ENCODE measurements at regions not wholly inside any gene's neighbourhood (a gene's known extent, or its start where the extent isn't known, plus 50 kb on each side); places are given as distances from the start of the nearest gene placed in this dataset.

DNA sequence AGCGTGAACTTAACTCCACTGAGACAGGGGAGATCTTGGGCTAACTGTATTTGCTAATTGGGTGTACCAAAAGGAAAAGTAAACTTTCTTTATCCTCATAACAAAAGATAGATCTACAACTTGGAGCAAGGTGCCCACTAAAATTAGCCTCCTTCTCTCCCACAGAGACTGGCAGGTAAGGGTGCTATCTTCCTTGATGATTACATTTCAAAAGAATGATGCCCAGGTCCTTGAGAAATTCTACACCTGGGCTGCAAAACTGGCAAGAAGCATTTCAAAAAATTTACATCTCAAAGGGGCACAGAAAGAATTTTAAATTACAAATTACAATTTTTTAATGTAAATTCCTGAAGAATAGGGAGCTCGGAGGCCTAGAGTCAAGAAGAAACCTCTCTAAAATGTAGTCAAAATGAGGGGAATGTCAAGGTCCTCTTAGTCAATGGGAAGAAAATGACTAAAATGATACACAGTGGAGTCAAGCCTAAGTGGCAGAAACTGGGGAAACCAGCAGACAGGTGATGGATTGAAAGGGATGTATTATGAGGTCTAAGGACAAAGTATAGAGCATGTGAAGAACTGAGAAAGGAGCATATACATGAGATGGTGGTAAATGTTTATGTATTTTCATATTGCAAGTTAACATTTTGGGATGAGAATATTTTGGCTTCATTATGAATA, 348.3 kb upstream of the TUSC1 start:
- FAIRE-seq = no peak

DNA sequence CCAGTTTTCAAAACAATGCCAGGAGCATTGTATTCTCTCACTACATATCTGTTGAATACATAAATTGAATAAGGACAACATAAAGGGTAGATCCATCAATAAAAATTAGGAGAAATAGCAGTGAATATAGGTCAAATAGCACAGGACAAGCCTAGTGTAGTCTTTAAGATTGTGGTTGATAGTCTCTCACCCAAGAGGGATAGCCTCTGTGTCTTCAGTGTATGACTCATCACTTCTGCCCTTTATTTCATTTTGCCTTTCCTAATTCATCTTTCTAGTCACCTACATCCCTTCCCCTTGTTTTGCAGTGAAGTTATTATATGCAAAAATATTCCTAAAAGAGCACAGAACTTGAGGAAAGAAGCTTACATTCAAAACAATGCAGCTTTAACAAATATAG, 335.0 kb upstream of the TUSC1 start:
- no peak for FAIRE-seq

DNA sequence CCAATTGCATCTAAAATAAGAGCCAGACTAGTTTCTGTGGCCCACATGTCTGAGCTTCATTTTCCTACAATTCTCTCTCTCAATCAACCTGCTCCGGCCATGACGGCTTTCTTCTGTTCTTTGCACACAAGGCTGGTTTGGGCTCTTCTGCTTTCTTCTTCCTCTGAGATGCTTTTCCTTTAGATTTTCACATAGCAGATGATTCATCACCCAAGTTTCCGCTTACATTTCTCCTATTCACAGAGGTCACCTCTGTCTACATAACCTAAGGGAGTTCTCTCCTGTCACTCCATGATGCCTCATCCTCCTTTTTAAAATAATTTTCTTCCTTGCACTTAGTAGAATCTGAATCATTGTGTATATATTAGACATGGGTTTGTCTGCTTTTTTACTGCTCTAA, 334.6 kb upstream of the TUSC1 start:
- no peak for FAIRE-seq

DNA sequence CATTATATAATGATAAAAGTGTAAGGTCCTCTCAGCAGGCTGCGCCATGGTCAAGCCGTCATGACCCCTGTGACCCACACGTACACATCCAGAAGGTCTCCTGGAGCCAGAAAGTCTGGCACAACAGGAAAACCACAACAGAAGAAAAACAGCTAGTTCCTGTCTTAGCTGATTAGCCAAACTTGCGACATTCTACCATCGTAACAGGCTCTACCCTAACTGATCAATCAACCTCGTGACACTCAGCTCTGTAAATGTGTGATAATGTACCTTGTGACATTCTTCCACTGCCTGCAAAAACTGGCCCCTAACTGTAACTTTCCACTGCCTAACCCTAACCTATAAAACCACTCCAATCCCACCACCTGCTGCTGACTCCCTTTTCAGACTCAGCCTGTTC, 316.4 kb upstream of the TUSC1 start:
- FAIRE-seq = no peak

DNA sequence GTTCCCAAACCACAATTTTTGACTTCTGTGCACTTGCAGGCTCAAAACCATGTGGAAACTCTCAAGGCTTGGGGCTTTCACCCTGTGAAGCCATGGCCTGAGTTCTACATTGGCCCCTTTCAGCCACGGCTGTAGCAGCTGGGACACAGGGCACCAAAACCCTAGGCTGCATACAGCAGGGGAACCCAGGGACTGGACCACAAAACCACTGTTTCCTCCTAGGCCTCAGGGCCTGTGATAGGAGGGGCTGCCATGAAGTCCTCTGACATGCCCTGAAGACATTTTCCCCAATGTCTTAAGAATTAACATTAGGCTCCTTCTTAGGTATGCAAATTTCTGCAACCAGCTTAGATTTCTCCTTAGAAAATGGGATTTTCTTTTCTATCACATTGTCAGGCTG, 312.1 kb upstream of the TUSC1 start:
- no peak for FAIRE-seq

DNA sequence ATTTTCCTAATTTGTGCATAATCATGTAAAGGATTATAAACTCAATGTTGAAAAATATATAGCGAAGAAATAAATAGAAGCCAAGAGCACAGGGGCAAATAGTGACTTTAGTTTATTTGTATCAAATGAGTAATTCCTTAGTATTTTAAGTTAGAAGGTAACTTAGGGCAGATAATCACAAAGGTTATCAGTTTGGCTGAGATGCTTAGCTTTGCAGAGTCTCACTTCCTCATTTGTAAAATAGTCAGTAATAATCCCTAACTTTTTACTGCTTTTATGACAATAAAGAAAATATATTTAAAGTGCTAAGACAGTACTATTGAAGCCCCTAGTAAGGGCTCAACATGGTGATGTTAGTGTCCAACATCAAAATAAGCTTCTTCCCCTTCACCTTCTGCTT, 297.4 kb upstream of the TUSC1 start:
- FAIRE-seq = no peak

DNA sequence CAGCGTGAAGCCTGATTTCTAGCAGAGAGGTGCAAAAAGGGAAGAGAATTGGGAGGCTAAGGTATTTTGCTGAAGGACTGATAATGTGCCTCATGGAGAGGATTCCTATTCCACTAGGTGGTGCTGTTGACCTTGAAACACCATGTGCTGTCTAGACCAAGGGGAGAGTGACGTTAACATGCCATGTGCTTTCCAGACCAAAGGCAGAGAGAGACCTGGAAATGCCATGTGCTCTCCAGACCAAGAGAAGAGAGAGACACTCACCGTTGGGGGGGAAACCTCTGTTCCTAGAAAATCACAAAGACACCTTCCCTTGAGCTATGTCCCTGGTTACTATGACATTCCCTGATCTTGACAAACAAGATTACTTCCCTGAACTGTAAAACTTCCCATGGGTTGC, 286.0 kb upstream of the TUSC1 start:
- FAIRE-seq = no peak

DNA sequence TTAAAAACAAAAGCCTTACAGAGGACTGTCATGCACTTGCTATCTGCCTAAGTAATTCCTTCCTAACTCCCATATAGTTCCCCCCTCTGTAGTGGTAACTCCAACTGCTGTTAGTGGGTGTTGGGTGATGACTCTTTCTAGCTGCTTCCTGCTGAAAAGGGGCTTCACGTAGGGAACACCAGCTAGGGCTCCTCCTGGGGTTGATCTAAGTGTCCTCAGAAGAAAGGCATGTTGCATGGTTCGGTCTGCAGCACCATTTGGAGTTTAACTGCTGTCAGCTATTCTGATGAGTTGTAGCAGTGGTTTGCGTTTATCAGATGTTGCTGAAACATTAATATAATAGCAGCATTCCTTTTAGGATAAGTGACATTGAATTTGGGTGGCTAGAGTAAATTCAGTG, 281.9 kb upstream of the TUSC1 start:
- FAIRE-seq = no peak

DNA sequence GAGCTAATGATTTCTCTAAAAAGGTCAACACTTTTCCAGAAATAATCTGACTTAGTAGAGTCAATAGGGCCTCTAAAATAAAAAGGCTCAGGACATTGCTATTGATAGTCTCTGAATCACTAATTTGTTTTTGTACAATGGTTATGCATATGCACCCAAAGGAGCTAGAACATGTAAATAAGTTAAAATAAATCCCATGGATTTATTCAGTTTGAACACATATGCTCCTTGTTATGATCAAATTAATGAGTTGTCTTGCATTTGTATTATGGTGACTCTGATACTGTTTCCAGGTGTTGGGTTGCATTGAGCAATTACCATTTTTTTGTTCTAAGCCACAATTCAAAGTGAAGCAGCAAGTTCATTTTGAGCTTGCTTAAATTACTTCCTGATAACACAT, 276.0 kb upstream of the TUSC1 start:
- FAIRE-seq = no peak

DNA sequence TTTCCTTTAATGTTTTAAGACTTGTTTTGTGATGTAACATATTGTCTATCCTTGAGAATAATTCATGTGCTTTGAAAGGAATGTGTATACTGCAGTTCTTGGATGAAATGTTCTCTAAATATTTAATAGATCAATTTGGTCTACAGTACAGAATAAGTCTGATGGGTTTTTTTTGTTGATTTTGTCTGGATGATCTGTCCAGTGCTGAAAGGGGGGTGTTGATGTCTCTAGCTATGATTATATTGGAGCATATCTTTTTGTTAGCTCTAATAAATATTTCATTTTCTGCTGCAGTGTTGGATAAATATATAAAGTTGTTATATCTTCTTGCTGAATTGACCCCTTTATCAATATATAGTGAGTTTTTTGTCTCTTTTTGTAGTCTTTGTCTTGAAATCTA, 269.9 kb upstream of the TUSC1 start:
- FAIRE-seq = no peak

DNA sequence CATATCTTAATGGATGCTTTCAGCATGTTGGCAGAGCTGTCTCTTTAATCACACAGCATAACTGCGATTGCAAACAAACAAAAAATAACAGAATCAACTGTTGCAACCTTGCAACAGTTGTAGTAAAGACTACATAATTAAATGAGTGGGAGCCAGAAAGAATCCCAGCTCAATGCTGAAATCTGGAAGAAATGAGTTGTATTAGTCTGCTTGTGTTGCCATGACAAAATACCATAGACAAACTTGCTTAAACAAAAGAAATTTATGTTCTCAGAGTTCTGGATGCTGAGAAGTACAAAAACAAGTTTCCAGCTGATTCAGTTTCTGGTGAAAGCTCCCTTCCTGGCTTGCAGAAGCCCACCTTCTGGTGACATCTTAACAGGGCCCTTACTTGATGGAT, 260.9 kb upstream of the TUSC1 start:
- FAIRE-seq = no peak

DNA sequence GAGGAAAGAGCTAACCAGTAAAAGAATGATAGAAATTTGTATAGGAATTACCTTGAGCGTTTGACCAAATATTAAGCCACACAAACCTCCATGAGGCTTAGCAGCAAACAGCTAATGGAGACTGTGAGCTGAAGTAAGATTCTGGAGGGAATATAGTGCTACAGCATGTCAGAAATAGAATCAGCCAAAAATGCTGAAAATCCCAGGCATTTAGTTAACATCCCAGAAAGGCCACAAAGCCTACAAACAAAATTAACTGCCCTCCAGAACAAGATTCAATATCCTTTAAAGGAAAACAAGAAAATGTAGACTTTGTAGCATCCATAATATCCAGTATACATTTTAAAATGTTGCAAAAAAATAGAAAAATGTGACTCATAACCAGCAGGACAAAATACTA, 257.8 kb upstream of the TUSC1 start:
- no peak for FAIRE-seq

DNA sequence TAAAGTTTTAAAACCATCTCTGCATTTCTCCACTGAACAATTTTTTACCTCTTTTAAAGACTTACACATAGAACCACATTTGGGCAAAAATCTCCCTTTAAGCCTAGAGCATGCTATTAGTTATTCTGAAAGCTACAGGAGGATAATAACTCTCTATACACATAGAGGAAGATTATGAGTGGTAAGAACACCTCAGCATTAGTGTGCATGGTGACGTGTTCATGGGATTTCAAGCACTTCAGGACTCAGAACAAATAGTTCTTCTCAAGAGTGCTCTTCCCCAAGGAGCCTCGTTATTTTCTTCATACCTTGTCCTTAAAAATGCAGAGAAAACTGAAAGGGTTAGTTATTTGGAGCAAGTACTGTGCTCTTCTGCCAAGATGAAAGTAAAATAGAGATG, 256.9 kb upstream of the TUSC1 start:
- FAIRE-seq = no peak

DNA sequence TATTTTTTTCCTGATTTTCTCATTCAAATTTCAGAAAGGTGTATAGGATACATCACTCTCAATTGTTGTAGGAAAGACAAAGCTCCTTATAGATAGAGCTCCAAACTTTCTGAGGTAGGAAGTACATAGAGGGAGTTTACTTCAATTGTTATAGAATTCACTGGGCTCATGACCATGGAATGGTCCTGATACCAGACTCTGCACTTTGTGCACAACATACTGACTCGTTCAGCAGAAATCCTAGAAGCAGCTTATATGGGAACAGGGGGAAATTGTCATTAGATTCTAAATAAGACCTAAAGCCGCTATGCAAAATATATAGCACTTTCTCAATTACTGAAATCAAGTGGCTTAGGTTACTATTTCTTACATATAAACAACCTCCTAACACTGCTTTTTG, 240.5 kb upstream of the TUSC1 start:
- no peak for FAIRE-seq

DNA sequence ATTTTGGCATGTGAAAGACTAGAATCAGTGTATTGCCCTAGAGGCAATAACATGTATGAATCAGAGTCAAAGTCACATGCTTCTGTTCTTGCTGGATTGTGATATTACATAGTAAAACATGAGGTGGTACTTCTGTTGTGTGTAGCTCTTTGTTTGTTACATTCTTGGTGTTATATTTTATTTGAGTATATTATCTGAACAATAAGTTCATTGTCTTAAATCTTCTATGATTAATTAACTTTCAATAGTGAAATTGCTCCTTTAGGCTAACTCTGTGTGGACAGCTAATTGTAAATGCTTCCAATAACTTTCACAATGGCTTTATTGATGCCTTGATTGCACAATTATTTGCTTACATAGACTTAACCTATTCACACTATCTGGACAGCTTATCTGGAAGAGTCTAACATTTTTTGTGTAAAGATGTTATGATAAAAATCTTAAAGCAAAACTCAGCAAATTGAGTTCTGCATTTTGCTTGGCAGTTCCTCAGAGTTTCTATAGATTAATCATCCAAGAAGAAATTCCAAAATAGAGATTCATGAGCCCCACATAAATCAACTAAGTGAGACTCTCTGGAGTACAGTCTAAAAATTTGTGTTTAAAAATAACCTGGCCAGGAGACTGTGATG, 239.6 kb upstream of the TUSC1 start:
- no peak for FAIRE-seq

DNA sequence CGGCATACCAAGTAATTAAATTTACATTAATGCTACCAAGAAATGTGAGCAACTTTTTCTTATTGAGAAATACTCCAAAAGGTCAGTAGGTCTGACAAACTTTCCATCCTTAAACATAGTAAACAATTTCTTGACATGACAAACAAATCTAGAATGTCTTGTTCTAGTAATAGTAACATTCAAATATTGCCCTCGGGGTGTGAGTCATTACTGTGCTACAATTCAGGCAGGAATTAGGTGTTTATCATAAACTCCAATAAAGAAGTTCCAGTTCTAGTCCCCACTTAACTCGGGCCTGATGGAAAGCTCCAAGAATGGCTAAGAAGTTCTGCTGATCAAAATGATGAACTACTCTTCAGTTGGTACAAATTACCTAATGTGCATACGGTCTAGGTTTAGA, 235.6 kb upstream of the TUSC1 start:
- FAIRE-seq = no peak

DNA sequence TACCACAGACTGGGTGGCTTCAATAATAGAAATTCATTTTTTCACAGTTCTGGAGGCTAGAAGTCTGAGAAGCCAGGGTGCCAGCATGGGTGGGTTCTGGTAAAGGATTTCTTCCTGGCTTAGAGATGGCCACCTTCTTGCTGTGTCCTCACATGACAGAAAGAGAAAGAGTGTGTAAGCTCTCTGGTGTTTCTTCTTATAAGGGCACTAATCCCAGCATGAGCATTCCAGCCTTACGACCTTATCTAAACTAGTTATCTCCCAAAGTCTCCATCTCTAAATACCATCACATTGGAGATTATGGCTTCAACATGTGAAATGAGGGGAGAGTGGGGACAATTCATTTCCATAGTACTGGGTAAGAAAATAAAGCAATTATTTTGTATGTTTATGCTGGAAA, 226.5 kb upstream of the TUSC1 start:
- FAIRE-seq = no peak

DNA sequence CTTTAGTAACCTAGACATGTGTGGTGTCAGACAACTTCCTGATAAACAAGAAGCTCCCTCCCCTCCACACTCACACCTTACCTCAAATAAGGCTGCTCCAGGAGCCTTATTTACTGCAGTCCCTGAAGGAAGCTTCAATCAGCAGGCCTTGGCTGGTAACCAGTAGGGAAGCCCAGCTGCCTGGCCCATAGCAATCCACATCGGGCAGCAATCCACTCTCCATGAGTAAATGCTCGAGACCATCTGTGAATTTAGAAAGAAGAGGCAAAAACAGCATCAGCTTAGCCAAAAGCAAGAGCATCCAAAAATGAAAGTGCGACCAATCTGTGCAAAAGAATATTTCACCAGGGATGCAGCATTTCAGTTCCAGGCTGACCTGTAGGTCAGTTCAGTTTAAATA, 213.3 kb upstream of the TUSC1 start:
- FAIRE-seq = no peak

DNA sequence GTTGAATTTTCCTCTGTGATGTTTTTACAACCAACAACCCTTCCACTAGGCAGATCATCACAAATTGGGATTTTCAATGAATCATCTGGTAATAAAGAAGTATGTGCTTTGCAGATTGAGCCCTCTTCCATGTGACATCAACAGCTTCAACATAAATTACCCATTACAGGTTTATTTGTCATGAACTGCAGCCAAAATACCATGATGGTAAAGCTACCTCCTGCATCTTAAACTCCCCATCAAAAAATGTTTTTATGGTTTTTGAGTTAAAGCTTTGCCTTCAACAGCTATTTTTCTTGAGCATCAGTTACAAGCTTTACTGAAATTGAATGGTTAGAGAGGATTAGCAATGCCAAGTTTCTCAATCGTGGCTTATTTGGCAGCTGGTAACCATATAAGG, 211.4 kb upstream of the TUSC1 start:
- FAIRE-seq = no peak

DNA sequence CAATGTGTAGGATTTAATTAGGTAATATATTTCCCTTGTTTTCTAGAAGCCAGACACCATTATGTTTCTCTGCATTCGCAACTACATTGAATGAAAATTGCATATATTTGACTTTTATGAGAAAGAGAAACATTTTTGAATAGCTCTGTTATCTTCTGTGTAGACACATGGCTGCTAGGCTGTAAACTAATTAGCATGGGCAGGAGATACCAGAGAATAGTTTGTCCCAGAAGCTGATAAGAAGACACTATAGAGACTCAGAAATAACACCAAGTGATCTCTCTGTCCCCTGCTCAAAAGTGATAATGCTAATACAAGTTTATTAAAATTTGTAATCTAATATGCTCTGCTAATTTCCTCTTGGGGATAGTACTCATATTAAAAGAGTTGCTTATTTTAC, 198.0 kb upstream of the TUSC1 start:
- no peak for FAIRE-seq

DNA sequence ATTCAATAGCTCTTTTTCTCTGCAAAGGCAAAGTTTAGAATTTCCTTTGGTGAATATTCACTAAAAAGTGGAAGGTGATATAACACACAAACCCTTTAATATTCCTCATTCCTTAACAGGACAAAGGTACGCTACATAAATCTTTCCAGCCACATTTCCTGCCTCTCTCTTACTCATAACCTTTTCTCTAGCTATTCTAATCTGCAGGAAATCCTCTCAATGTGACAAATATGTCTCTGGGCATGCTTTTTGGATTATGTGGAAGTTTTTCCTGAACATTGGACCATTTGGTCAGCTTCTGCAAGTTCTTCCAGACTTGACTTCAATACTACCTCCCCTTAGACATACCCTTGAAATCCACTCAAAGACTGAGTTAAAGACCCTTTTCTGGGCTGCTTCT, 186.3 kb upstream of the TUSC1 start:
- FAIRE-seq = no peak

DNA sequence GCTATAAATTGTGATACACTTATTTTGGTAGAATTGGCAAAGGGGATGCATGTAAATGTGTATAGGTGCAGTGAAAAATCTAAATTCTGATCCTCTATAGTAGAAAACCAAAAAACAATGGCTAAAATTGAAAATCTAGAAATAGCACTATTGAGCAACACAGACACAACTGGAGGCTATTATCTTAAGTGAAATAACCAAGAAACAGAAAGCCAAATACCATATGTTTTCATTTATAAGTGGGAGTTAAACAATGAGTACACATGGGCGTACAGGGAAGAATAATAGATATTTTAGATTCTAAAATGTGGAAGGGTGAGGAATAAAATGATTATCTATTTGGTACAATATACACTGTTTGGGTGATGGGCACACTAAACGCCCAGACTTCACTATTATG, 183.2 kb upstream of the TUSC1 start:
- FAIRE-seq = no peak

DNA sequence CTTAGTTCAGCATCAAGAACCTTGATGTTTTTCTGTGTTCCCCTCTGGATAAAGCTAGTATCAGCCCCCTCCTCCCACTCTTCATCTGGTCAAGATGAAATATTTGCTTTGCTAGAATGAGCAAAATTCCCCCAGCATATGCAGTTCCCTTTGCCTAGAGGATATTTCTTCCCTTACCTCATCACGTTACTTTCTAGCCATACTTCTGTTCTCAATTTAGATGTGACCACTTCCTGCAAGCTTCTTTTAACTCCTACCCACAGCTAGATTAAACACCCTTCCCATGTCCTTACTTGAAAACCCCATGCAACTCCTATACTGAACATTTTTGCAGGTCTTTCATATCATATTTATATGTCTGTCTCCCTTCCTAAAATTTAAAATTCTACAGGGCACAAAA, 178.9 kb upstream of the TUSC1 start:
- FAIRE-seq = no peak

DNA sequence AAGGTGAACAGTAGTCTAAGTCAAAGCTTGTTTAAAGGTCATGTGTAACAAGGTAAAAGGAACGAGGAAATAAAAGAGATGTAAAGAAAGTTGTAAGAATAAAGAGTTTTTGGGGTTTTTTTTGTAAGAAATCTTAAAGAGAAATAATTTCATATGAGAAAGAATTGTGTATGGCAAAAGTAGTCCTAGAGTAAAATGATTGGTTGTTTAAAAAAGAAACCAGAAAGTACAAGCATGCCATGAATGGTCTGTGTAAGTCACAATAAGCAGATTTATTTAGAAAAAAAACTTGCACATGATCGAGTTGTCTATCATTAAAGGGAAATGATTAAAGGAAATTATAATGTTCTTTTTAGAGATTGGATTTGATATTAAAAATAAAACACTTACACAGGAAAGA, 172.6 kb upstream of the TUSC1 start:
- FAIRE-seq = no peak

DNA sequence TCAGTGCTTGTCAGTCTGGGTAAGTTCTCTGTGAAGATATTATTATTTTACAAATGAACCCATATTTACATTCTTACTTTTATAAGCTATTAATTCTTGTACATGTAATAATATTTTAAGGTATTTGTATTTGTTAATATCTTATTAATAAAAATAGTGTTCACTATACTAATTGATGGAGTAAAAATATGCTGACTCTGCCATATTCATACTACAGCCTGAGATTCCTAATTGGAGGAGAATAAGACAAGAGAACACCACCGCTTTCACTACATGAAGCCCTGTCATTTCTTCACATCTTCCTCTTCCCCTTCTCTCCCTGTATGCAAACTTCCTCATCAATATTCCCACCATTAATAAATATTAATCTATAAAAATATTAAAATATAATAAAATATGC, 167.6 kb upstream of the TUSC1 start:
- no peak for FAIRE-seq

Measured in colon (tissue), 2 donors.